Left kidney (tissue), 1 donor: ENCODE measurements at regions not wholly inside any gene's neighbourhood (a gene's known extent, or its start where the extent isn't known, plus 50 kb on each side); places are given as distances from the start of the nearest gene placed in this dataset.

Source experiments
- DNase-seq: peaks from one replicate; pipeline ENCODE4 v3.0.0-alpha.2; 2013

- peak; percentile 24 for DNase-seq
These were observed 312.8 kb upstream of the PCDH20 start for GRCh38 chr13:61728471-61728870.

- DNase-seq, result no peak
These were observed 312.1 kb upstream of the PCDH20 start for GRCh38 chr13:61727767-61728166.

- DNase-seq, result no peak
These were observed 310.2 kb upstream of the PCDH20 start for GRCh38 chr13:61725806-61726205.

GRCh38 chr13:61722119-61722518 is 306.5 kb upstream of the PCDH20 start:
- no peak for DNase-seq

GRCh38 chr13:61712621-61713020 is 297.0 kb upstream of the PCDH20 start:
- DNase-seq, result no peak

GRCh38 chr13:61709258-61709657 is 293.6 kb upstream of the PCDH20 start:
- no peak for DNase-seq

- no peak for DNase-seq
These were observed 291.2 kb upstream of the PCDH20 start for GRCh38 chr13:61706899-61707298.

- no peak for DNase-seq
These were observed 285.0 kb upstream of the PCDH20 start for GRCh38 chr13:61700620-61701019.

GRCh38 chr13:61700181-61700580 is 284.5 kb upstream of the PCDH20 start:
- DNase-seq, result no peak

- no peak for DNase-seq
These were observed 281.0 kb upstream of the PCDH20 start for GRCh38 chr13:61696676-61697075.

- no peak for DNase-seq
These were observed 279.5 kb upstream of the PCDH20 start for GRCh38 chr13:61695147-61695546.

GRCh38 chr13:61692691-61693090 is 277.0 kb upstream of the PCDH20 start:
- no peak for DNase-seq

GRCh38 chr13:61685682-61686012 is 270.0 kb upstream of the PCDH20 start:
- no peak for DNase-seq

- DNase-seq, result no peak
These were observed 269.5 kb upstream of the PCDH20 start for GRCh38 chr13:61684976-61685681.

- DNase-seq, result no peak
These were observed 257.1 kb upstream of the PCDH20 start for GRCh38 chr13:61672756-61673155.

- no peak for DNase-seq
These were observed 254.9 kb upstream of the PCDH20 start for GRCh38 chr13:61670384-61671161.

- no peak for DNase-seq
These were observed 249.4 kb upstream of the PCDH20 start for GRCh38 chr13:61664801-61665705.

- DNase-seq, result no peak
These were observed 238.8 kb upstream of the PCDH20 start for GRCh38 chr13:61654481-61654880.

GRCh38 chr13:61648547-61648946 is 232.9 kb upstream of the PCDH20 start:
- DNase-seq, result no peak

GRCh38 chr13:61612192-61612591 is 196.5 kb upstream of the PCDH20 start:
- DNase-seq, result no peak

GRCh38 chr13:61608138-61608537 is 192.5 kb upstream of the PCDH20 start:
- no peak for DNase-seq

- DNase-seq, result no peak
These were observed 184.8 kb upstream of the PCDH20 start for GRCh38 chr13:61600360-61601033.
